HepG2 (cell line): ENCODE measurements at regions not wholly inside any gene's neighbourhood (a gene's known extent, or its start where the extent isn't known, plus 50 kb on each side); places are given as distances from the start of the nearest gene placed in this dataset.

Experiments used
- ATAC-seq: fragments of 200-7000 bp; cut with Tn5 transposase; 3 replicates; pipeline ENCODE4 v1.9.1; 2020; ENCODE audit warnings: mild to moderate bottlenecking, moderate library complexity
- BruUV-seq: library from RNA; stranded (reverse); fragments of 400-500 nt; replicated peaks from 2 replicates; lab custom pipeline; 2021; lab: Mats Ljungman, UMichigan
- CTCF ChIA-PET: fragments of 300-600 bp; formaldehyde crosslinking; extraction: SDS; loops from one replicate; lab custom pipeline; 2021; ENCODE audit warnings: low total read pairs, inconsistent platforms, low intra/inter-chr PET ratio; lab: Yijun Ruan, JAX
- POLR2A ChIA-PET: fragments of 350-600 bp; sonication (Branson Sonifier 250); formaldehyde crosslinking; loops from one replicate; lab custom pipeline; 2020; ENCODE audit warnings: antibody characterized with exemption, inconsistent platforms; lab: Yijun Ruan, JAX
- DNase-seq: peaks from one replicate; pipeline ENCODE4 v3.0.0-alpha.2; 2015; ENCODE audit warnings: low spot score
- FAIRE-seq: peaks from 3 replicates; lab custom pipeline; 2011; peaks lifted over from hg19 to GRCh38; lab: Jason Lieb, UNC
- H2AFZ ChIP-seq: one replicate; pipeline ENCODE4 v1.6.1; 2011; ENCODE audit warnings: low read length, inconsistent platforms
- H3K27ac ChIP-seq: fragments of 300-600 bp; 3 replicates; pipeline ENCODE4 v1.8.0; 2011; ENCODE audit warnings: mixed run types, mild to moderate bottlenecking, mixed read lengths, low read length, inconsistent platforms; ENCODE audit not compliant: insufficient read depth; ENCODE audit errors: extremely low read length
- H3K27me3 ChIP-seq, 2 experiments: fragments of 200-600 bp in 1 of 2; 2 replicates in 1 of 2; 3 replicates in 1 of 2; pipeline versions ENCODE4 v1.6.0 to v1.8.0; 2011; ENCODE audit warnings: low read length in 2 of 2, mild to moderate bottlenecking in 2 of 2, moderate library complexity in 2 of 2, inconsistent platforms in 1 of 2; ENCODE audit not compliant: insufficient read depth in 2 of 2, control insufficient read depth in 1 of 2
- H3K36me3 ChIP-seq, 2 experiments: fragments of 200-600 bp in 1 of 2; replicated peaks in 1 of 2; 2 replicates in 1 of 2; 3 replicates in 1 of 2; pipeline versions ENCODE4 v1.5.1 to v1.8.0; 2011; ENCODE audit warnings: low read length in 2 of 2, inconsistent platforms in 1 of 2; ENCODE audit not compliant: insufficient read depth in 2 of 2, control insufficient read depth in 1 of 2
- H3K4me1 ChIP-seq: 2 replicates; pipeline ENCODE4 v1.5.1; 2012; ENCODE audit warnings: low read length, inconsistent platforms; ENCODE audit not compliant: insufficient read depth
- H3K4me2 ChIP-seq: 2 replicates; pipeline ENCODE4 v1.6.0; 2011; ENCODE audit warnings: low read depth, low read length, inconsistent platforms
- H3K4me3 ChIP-seq, 3 experiments: fragments of 200-600 bp in 1 of 3; sonication (generic), shearing (Covaris generic) in 1 of 3; replicated peaks in 1 of 3; 2 replicates each; pipeline ENCODE4 v1.5.1; 2011 to 2016; ENCODE audit warnings: low read length in 3 of 3, inconsistent platforms in 2 of 3, low read depth in 2 of 3, mild to moderate bottlenecking in 2 of 3, control low read depth in 1 of 3, mixed read lengths in 1 of 3; ENCODE audit not compliant: insufficient read depth in 1 of 3
- H3K79me2 ChIP-seq: one replicate; pipeline ENCODE4 v1.6.1; 2011; ENCODE audit warnings: low read length, inconsistent platforms; ENCODE audit not compliant: insufficient read depth
- H3K9ac ChIP-seq: 2 replicates; pipeline ENCODE4 v1.6.0; 2011; ENCODE audit warnings: mild to moderate bottlenecking, low read depth, low read length, inconsistent platforms; ENCODE audit not compliant: insufficient read depth
- H3K9me3 ChIP-seq: 2 replicates; pipeline ENCODE4 v1.5.1; 2012; ENCODE audit warnings: mild to moderate bottlenecking, low read length
- H4K20me1 ChIP-seq: 2 replicates; pipeline ENCODE4 v1.6.0; 2011; ENCODE audit warnings: inconsistent platforms, mild to moderate bottlenecking, low read length, moderate library complexity; ENCODE audit not compliant: insufficient read depth
- GATAD2A ChIP-seq: IDR thresholded peaks from 2 replicates; pipeline ENCODE4 v1.6.1; 2016
- HDAC2 ChIP-seq: sonication (generic); formaldehyde crosslinking; IDR thresholded peaks from 2 replicates; pipeline ENCODE4 v1.4.0; 2020; ENCODE audit warnings: missing genetic modification reagents
- HNF1B ChIP-seq: sonication (generic); formaldehyde crosslinking; IDR thresholded peaks from 2 replicates; pipeline ENCODE4 v1.5.1; 2020; ENCODE audit warnings: mild to moderate bottlenecking, moderate library complexity, missing genetic modification reagents
- KDM4B ChIP-seq: sonication (generic); formaldehyde crosslinking; IDR thresholded peaks from 2 replicates; pipeline ENCODE4 v1.4.0; 2020; ENCODE audit warnings: missing genetic modification reagents
- NKX3-1 ChIP-seq: sonication (generic); formaldehyde crosslinking; IDR thresholded peaks from 2 replicates; pipeline ENCODE4 v1.5.0; 2020; ENCODE audit warnings: missing genetic modification reagents
- NR0B2 ChIP-seq: sonication (generic); formaldehyde crosslinking; IDR thresholded peaks from 2 replicates; pipeline ENCODE4 v1.4.0; 2020; ENCODE audit warnings: mild to moderate bottlenecking, missing genetic modification reagents
- ONECUT2 ChIP-seq: sonication (generic); formaldehyde crosslinking; IDR thresholded peaks from 2 replicates; pipeline ENCODE4 v1.4.0; 2020; ENCODE audit warnings: missing genetic modification reagents
- PBX2 ChIP-seq: IDR thresholded peaks from 2 replicates; pipeline ENCODE4 v1.6.1; 2016; ENCODE audit warnings: control low read depth
- TAF15 ChIP-seq: fragments of 200-400 bp; formaldehyde crosslinking; IDR thresholded peaks from one replicate; pipeline ENCODE4 v1.6.1; 2018; ENCODE audit warnings: mild to moderate bottlenecking, low read depth, low read length; ENCODE audit not compliant: poor library complexity, severe bottlenecking
- TCF7L2 ChIP-seq: IDR thresholded peaks from 2 replicates; pipeline ENCODE4 v1.6.1; 2011; ENCODE audit warnings: mild to moderate bottlenecking, low read depth, low read length, moderate library complexity
- ZBTB38 ChIP-seq: sonication (generic); formaldehyde crosslinking; IDR thresholded peaks from 2 replicates; pipeline ENCODE4 v1.5.1; 2020; ENCODE audit warnings: mild to moderate bottlenecking, missing genetic modification reagents
- ZKSCAN1 ChIP-seq: fragments of 150-350 bp; IDR thresholded peaks from 2 replicates; pipeline ENCODE4 v1.6.1; 2014; ENCODE audit warnings: low read length
- ZNF280D ChIP-seq: sonication (generic); formaldehyde crosslinking; IDR thresholded peaks from 2 replicates; pipeline ENCODE4 v1.5.1; 2020; ENCODE audit warnings: mild to moderate bottlenecking, missing genetic modification reagents
- ZNF556 ChIP-seq: sonication (generic); formaldehyde crosslinking; IDR thresholded peaks from 2 replicates; pipeline ENCODE4 v1.4.0; 2020; ENCODE audit warnings: mild to moderate bottlenecking, missing genetic modification reagents, borderline replicate concordance
- ZNF577 ChIP-seq: sonication (generic); formaldehyde crosslinking; IDR thresholded peaks from 2 replicates; pipeline ENCODE4 v1.4.0; 2020; ENCODE audit warnings: mild to moderate bottlenecking, low read depth, missing genetic modification reagents, borderline replicate concordance
- ZNF639 ChIP-seq: conservative IDR thresholded peaks from 2 replicates; pipeline ENCODE4 v1.6.1; 2018; ENCODE audit warnings: missing genetic modification reagents
- WGBS: methylation state at CpG from one replicate; pipeline ENCODE4 v1.1.6; 2017; ENCODE audit warnings: low lambda C conversion rate; 5-methylcytosine and 5-hydroxymethylcytosine counted together
- in situ Hi-C: cut with HindIII; loops from 2 replicates; pipeline ENCODE4 v1.10.0; 2017; ENCODE audit warnings: low pct_unique_long_range_greater_than_20kb; ENCODE audit not compliant: extremely low pct_ligation_motif_present
- intact Hi-C: fragments of 100-400 bp; cut with micrococcal nuclease; formaldehyde crosslinking; loops from one replicate; pipeline ENCODE4 v1.10.0; 2022; ENCODE audit not compliant: unreplicated experiment

GRCh38 chr2:37827911-37828511, 97.1 kb upstream of the RMDN2 start (continued):
- no peak for TF ChIP-seq TCF7L2
- TF ChIP-seq TAF15, result no peak
- no peak for TF ChIP-seq HNF1B
- no peak for TF ChIP-seq ZNF577 (CRISPR knock-in tag)
- no peak for TF ChIP-seq PBX2
- TF ChIP-seq, all 625 proteins: peak for 6

- FAIRE-seq, result no peak
- Histone ChIP-seq H3K27me3 (peaks cover 0 to 9% of the 10 kb centered on the region in 2 experiments; a peak in 1 of 5 replicates), H3K27ac (no peak overlapping the region), H4K20me1 (no peaks in the 10 kb centered on the region), H2AFZ (no peak overlapping the region), H3K9ac (no peak overlapping the region), H3K79me2 (no peaks in the 10 kb centered on the region), H3K9me3 (no peaks in the 10 kb centered on the region), H3K4me1 (peaks cover 13% of the 10 kb centered on the region), H3K4me2 (no peak overlapping the region), H3K4me3 (no peak overlapping the region), H3K36me3 (no peaks in the 10 kb centered on the region)
- no peak for DNase-seq
- in situ Hi-C loops, result no loop called here
- ATAC-seq, result no peak
- ChIA-PET POLR2A (no interaction called here), CTCF (no interaction called here)
- no TSS peak for BruUV-seq
- 0% methylated on average over 2 of the region's 3 CpGs for WGBS
- intact Hi-C loops, result no loop called here
- TF ChIP-seq HDAC2 (CRISPR knock-in tag) (no peak), GATAD2A (CRISPR knock-in tag) (no peak), ZNF280D (CRISPR knock-in tag) (no peak), NR0B2 (CRISPR knock-in tag) (no peak), ZNF556 (CRISPR knock-in tag) (no peak), ONECUT2 (CRISPR knock-in tag) (no peak), ZNF639 (no peak), ZBTB38 (CRISPR knock-in tag) (no peak), KDM4B (CRISPR knock-in tag) (no peak), NKX3-1 (CRISPR knock-in tag) (no peak), ZKSCAN1 (no peak)
These were observed 95.9 kb upstream of the RMDN2 start for GRCh38 chr2:37829202-37829601.
